ENCODE measurements at regions not wholly inside any gene's neighbourhood (a gene's known extent, or its start where the extent isn't known, plus 50 kb on each side); places are given as distances from the start of the nearest gene placed in this dataset.

DNA sequence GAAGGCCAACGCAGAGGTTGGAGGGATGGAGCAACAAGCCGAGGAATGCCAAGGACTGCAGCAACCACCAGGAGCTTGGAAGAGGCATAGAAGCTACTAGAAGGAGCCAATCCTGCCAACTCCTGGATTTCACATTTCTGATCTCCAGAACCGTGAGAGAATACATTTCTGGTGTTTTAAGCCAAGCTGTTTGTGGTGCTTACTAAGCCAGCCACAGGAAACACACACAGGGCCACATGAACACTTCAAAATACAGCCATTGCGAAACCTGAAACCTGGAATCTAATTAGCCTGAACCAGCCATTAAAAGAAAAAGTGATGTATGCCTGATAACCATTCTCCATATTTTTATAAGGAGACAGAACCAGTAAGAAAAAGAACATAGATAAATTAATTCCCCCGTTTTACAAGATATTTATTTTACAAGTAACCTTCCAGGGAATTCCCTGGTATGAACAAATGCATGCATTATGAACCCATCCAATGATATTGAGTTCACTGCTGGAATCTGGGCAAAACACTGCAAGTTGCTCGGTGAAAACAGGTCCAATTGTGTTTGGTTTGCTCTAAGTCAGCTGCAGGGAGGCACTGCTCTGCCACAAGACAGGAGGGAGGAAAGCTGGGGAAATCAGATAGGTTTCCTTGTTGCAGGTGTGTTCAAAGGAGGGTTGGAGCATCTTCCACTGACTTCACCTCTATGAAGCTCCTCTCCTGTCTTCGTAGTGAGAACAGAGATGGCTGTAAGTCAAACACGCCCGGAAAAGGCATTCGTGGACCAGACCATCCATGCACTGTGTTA, 70.2 kb downstream of the ETS2 start:
- in situ Hi-C loops (cut with MboI; ENCODE audit: low sequenced_read_pairs): no loop called here
